ENCODE measurements at regions not wholly inside any gene's neighbourhood (a gene's known extent, or its start where the extent isn't known, plus 50 kb on each side); places are given as distances from the start of the nearest gene placed in this dataset.

- TF ChIP-seq CTCF (IDR thresholded peaks at IDR 0.05) (no peak), POLR2A (IDR thresholded peaks at IDR 0.05) (no peak), POLR2AphosphoS5 (IDR thresholded peaks at IDR 0.05) (no peak)
Measured at GRCh38 chr1:30527511-30528140, 195.8 kb downstream of the MATN1 start.
